Mesothelial cell of epicardium (in vitro differentiated cells): ENCODE measurements at regions not wholly inside any gene's neighbourhood (a gene's known extent, or its start where the extent isn't known, plus 50 kb on each side); places are given as distances from the start of the nearest gene placed in this dataset.

ENCODE experiments used
- DNase-seq, 2 experiments: peaks; one replicate each; pipeline ENCODE4 v3.0.0; 2021; ENCODE audit warnings: low spot score in 2 of 2; ENCODE audit not compliant: unreplicated experiment in 2 of 2
- H3K27ac Mint-ChIP-seq: 2 replicates; pipeline ENCODE4 v1.8.0; 2021; ENCODE audit warnings: mixed read lengths
- H3K27me3 Mint-ChIP-seq: 2 replicates; pipeline ENCODE4 v1.8.0; 2021; ENCODE audit warnings: low read depth, mixed read lengths
- H3K36me3 Mint-ChIP-seq: 2 replicates; pipeline ENCODE4 v1.8.0; 2021; ENCODE audit warnings: mixed read lengths
- H3K4me1 Mint-ChIP-seq: 2 replicates; pipeline ENCODE4 v1.8.0; 2021; ENCODE audit warnings: mixed read lengths
- H3K4me3 Mint-ChIP-seq: 2 replicates; pipeline ENCODE4 v1.8.0; 2021; ENCODE audit warnings: mild to moderate bottlenecking, moderate library complexity, mixed read lengths
- H3K9me3 Mint-ChIP-seq: 2 replicates; pipeline ENCODE4 v1.8.0; 2021; ENCODE audit warnings: mixed read lengths
- TF ChIP-seq, protein P1 (sequence below): fragments of 200-600 bp; sonication (generic); IDR thresholded peaks from one replicate; pipeline ENCODE4 v1.5.0; 2021; ENCODE audit warnings: antibody characterized with exemption; ENCODE audit not compliant: unreplicated experiment

GRCh38 chr5:88944751-88945531 is 62.0 kb upstream of the MEF2C start:
- no peaks in the 10 kb centered on the region for H3K36me3 Mint-ChIP-seq
- no peaks in the 10 kb centered on the region for H3K9me3 Mint-ChIP-seq
- H3K4me1 Mint-ChIP-seq, result peaks cover 4% of the 10 kb centered on the region
- H3K27ac Mint-ChIP-seq, result no peak overlapping the region
- H3K27me3 Mint-ChIP-seq, result peaks cover 25% of the 10 kb centered on the region
- TF ChIP-seq, protein P1, sequence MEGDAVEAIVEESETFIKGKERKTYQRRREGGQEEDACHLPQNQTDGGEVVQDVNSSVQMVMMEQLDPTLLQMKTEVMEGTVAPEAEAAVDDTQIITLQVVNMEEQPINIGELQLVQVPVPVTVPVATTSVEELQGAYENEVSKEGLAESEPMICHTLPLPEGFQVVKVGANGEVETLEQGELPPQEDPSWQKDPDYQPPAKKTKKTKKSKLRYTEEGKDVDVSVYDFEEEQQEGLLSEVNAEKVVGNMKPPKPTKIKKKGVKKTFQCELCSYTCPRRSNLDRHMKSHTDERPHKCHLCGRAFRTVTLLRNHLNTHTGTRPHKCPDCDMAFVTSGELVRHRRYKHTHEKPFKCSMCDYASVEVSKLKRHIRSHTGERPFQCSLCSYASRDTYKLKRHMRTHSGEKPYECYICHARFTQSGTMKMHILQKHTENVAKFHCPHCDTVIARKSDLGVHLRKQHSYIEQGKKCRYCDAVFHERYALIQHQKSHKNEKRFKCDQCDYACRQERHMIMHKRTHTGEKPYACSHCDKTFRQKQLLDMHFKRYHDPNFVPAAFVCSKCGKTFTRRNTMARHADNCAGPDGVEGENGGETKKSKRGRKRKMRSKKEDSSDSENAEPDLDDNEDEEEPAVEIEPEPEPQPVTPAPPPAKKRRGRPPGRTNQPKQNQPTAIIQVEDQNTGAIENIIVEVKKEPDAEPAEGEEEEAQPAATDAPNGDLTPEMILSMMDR, result no peak
- no peak for DNase-seq
- H3K4me3 Mint-ChIP-seq, result no peak overlapping the region

- no peak for DNase-seq
- Mint-ChIP-seq H3K27me3 (peaks cover 9% of the 10 kb centered on the region), H3K36me3 (no peaks in the 10 kb centered on the region), H3K4me3 (no peak overlapping the region), H3K4me1 (peaks cover 4% of the 10 kb centered on the region), H3K27ac (no peak overlapping the region), H3K9me3 (no peaks in the 10 kb centered on the region)
- TF ChIP-seq, protein P1, result no peak
Observed at GRCh38 chr5:88941581-88941980, 58.6 kb upstream of the MEF2C start.

DNA sequence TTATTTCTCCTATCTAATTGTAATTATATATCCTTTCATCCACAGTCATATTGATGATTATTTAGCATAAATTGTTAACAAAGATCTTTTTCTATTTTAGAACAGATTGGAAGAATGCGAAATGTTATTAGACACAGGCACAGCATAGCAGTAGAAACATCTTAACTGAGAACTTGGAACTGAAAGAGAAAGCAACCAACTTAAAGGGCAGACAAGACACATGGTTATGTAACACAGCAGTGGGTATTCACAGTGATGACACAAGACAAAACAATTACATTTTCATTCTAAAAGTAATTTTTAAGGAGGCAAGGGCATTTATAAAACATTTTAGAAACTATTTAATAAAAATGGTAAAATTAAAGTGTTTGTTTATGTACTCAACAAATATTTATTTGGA is 57.7 kb upstream of the MEF2C start:
- Mint-ChIP-seq H3K36me3 (no peaks in the 10 kb centered on the region), H3K9me3 (no peaks in the 10 kb centered on the region), H3K4me3 (no peak overlapping the region), H3K27ac (no peak overlapping the region), H3K4me1 (peaks cover 4% of the 10 kb centered on the region), H3K27me3 (peaks cover 9% of the 10 kb centered on the region)
- DNase-seq, result no peak
- TF ChIP-seq, protein P1, result no peak

- H3K4me1 Mint-ChIP-seq, result peaks cover 8% of the 10 kb centered on the region
- no peaks in the 10 kb centered on the region for H3K36me3 Mint-ChIP-seq
- no peak overlapping the region for H3K4me3 Mint-ChIP-seq
- H3K27ac Mint-ChIP-seq, result no peak overlapping the region
- no peaks in the 10 kb centered on the region for H3K9me3 Mint-ChIP-seq
- peaks cover 3% of the 10 kb centered on the region for H3K27me3 Mint-ChIP-seq
- TF ChIP-seq, protein P1, result no peak
- no peak for DNase-seq
Observed at GRCh38 chr5:88939300-88939699, 56.3 kb upstream of the MEF2C start.

GRCh38 chr5:88938488-88938887 is 55.5 kb upstream of the MEF2C start:
- H3K4me1 Mint-ChIP-seq, result peaks cover 9% of the 10 kb centered on the region
- H3K27ac Mint-ChIP-seq, result no peak overlapping the region
- TF ChIP-seq, protein P1, result no peak
- DNase-seq, result no peak
- no peak overlapping the region for H3K4me3 Mint-ChIP-seq
- H3K27me3 Mint-ChIP-seq, result no peaks in the 10 kb centered on the region
- no peaks in the 10 kb centered on the region for H3K36me3 Mint-ChIP-seq
- H3K9me3 Mint-ChIP-seq, result no peaks in the 10 kb centered on the region
